GM12874 (cell line): ENCODE measurements at regions not wholly inside any gene's neighbourhood (a gene's known extent, or its start where the extent isn't known, plus 50 kb on each side); places are given as distances from the start of the nearest gene placed in this dataset.

ENCODE experiments used
- CTCF ChIP-seq: IDR thresholded peaks from 2 replicates; pipeline ENCODE4 v1.5.1; 2011; ENCODE audit warnings: low read depth, mild to moderate bottlenecking, control low read depth, low read length, moderate library complexity; ENCODE audit not compliant: insufficient read depth

DNA sequence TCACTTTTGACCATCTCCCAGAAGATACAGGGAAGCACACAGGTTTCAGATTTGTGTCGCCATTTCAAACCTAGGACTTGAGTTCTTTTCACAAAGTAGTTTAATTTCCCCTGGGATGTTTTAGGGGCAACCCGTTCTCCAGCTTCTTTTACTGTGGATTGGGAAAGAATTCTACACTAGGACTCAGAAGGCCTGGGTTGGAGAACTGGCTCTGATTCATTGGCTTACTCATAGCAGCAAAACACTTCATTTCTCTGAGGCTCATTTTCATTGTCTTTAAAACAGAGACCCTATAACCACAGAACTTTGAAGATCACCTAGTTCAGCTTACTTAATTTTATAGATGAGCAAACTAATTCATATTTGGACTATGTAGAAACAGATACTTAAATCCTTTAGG, 175.9 kb upstream of the SALL1 start:
- TF ChIP-seq CTCF = no peak

DNA sequence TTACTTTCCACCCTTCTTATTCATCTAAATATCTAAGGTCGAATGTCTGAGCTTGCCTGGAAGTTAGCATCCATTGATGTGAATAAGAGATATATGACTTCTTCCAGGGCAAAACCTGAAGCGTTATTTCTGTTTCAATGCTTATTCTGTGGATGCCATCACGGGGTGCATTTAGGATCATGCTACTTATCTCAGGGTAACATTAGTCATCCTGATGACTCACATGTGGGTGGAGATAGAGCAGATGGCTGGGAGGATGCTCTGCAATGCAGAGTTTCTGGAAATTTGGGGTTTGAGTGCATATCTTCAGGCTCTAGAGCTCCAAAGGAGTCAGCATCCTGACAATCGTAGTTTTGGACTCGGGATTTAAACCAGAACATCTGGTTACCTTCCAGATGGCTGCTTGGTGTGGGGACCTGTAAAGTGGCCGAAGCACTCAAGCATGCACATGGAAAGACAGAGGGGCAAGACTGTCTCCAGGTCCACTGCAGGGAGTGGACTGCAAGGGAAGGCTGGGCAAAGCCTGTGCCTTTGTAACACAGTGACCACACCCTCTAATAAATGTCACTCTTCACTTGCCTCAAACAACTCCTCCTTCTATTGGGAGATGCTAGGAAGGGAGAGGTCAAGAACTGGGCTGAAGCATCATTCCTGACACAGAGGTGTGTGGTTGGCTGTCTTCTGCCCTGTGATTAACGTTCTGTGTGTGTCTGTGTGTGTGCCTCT, 175.2 kb upstream of the SALL1 start:
- TF ChIP-seq CTCF = no peak

- TF ChIP-seq CTCF = no peak
Observed at GRCh38 chr16:51321251-51321650, 170.2 kb upstream of the SALL1 start.

DNA sequence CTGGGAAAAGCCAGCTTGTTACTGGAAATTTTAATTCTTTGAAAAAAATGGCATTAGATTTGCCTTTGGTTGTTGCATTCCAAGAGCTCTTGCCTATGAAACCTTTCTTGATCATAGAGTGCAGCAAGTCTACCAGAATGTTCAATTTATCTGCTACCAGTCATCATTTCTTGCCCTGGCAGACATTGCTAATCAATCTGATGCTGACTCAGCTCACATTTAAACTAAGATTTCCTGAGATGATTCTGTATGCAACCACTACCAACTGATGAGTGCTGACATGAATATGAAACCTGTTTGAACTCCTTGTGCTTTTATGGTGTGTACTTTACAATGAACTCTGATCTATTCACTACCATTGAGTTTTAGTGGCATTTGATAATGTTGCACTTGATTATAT, 166.5 kb upstream of the SALL1 start:
- no peak for TF ChIP-seq CTCF

- TF ChIP-seq CTCF = no peak
Observed at GRCh38 chr16:51313198-51313597, 162.1 kb upstream of the SALL1 start.

- no peak for TF ChIP-seq CTCF
Observed at GRCh38 chr16:51312363-51313150, 161.5 kb upstream of the SALL1 start.

DNA sequence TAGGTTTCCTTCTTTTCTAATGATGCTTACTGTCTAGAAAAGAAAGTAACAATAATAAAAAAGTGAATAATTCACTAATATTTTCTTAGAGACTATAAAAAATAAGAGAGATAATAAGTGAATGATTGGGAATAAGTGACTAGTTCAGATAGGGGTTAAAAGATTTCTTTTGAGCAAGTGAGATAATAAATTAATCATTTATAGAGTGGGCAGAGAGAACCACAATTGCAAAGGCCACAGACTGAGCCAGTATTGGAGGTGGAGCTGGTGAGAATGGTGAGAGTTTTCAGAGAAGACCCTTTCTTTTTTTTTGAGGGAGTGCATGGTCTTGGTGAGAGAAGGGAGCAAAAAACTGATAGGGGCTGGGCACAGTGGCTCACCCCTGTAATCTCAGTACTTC, 159.1 kb upstream of the SALL1 start:
- no peak for TF ChIP-seq CTCF
